ENCODE measurements at regions not wholly inside any gene's neighbourhood (a gene's known extent, or its start where the extent isn't known, plus 50 kb on each side); places are given as distances from the start of the nearest gene placed in this dataset.

GRCh38 chr16:59973966-59974365, 1239.8 kb upstream of the GOT2 start:
- H2AFZ ChIP-seq (ENCODE audit: low read length) = no peak overlapping the region
- no peaks in the 10 kb centered on the region for H3K36me3 ChIP-seq (replicated peaks; ENCODE audit: insufficient read depth, low read length)
- no peak for DNase-seq
- no peaks in the 10 kb centered on the region for H3K9me3 ChIP-seq (replicated peaks; ENCODE audit: insufficient read depth, low read length)
- H4K20me1 ChIP-seq (ENCODE audit: insufficient read depth, low read length) = no peaks in the 10 kb centered on the region
- H3K4me3 ChIP-seq (ENCODE audit: low read length) = no peak overlapping the region
- H3K27me3 ChIP-seq (replicated peaks; ENCODE audit: insufficient read depth, low read length) = no peaks in the 10 kb centered on the region
- no peaks in the 10 kb centered on the region for H3K79me2 ChIP-seq (ENCODE audit: low read length)
- no peaks in the 10 kb centered on the region for H3F3A ChIP-seq (ENCODE audit: insufficient read depth, low read length)
- H3K4me2 ChIP-seq (ENCODE audit: low read depth, low read length) = no peak overlapping the region
- H3K4me1 ChIP-seq (ENCODE audit: low read length) = no peaks in the 10 kb centered on the region
- TF ChIP-seq EZH2 (optimal IDR thresholded peaks at IDR 0.05; ENCODE audit: low read depth, low read length) (no peak), EZH2phosphoT487 (IDR thresholded peaks at IDR 0.05; ENCODE audit: low read length) (no peak), CTCF (IDR thresholded peaks at IDR 0.05; ENCODE audit: low read length) (no peak)
- H3K9me2 ChIP-seq (replicated peaks; ENCODE audit: insufficient read depth, low read length) = no peaks in the 10 kb centered on the region
- no peak overlapping the region for H3K9ac ChIP-seq (ENCODE audit: low read length)
- H3K27ac ChIP-seq (ENCODE audit: low read length) = no peak overlapping the region

- no peaks in the 10 kb centered on the region for H3K36me3 ChIP-seq (replicated peaks; ENCODE audit: insufficient read depth, low read length)
- no peak for TF ChIP-seq EZH2phosphoT487 (IDR thresholded peaks at IDR 0.05; ENCODE audit: low read length)
- no peak for TF ChIP-seq CTCF (IDR thresholded peaks at IDR 0.05; ENCODE audit: low read length)
- TF ChIP-seq EZH2 (optimal IDR thresholded peaks at IDR 0.05; ENCODE audit: low read depth, low read length) = no peak
- no peaks in the 10 kb centered on the region for H4K20me1 ChIP-seq (ENCODE audit: insufficient read depth, low read length)
- H3K9ac ChIP-seq (ENCODE audit: low read length) = no peak overlapping the region
- no peak for DNase-seq
- no peaks in the 10 kb centered on the region for H3K27me3 ChIP-seq (replicated peaks; ENCODE audit: insufficient read depth, low read length)
- no peaks in the 10 kb centered on the region for H3K4me1 ChIP-seq (ENCODE audit: low read length)
- no peaks in the 10 kb centered on the region for H3K79me2 ChIP-seq (ENCODE audit: low read length)
- no peak overlapping the region for H2AFZ ChIP-seq (ENCODE audit: low read length)
- no peaks in the 10 kb centered on the region for H3F3A ChIP-seq (ENCODE audit: insufficient read depth, low read length)
- no peak overlapping the region for H3K4me3 ChIP-seq (ENCODE audit: low read length)
- H3K9me2 ChIP-seq (replicated peaks; ENCODE audit: insufficient read depth, low read length) = no peaks in the 10 kb centered on the region
- no peaks in the 10 kb centered on the region for H3K9me3 ChIP-seq (replicated peaks; ENCODE audit: insufficient read depth, low read length)
- H3K4me2 ChIP-seq (ENCODE audit: low read depth, low read length) = no peak overlapping the region
- H3K27ac ChIP-seq (ENCODE audit: low read length) = no peak overlapping the region
These were observed 1237.1 kb upstream of the GOT2 start for GRCh38 chr16:59971264-59971663.

DNA sequence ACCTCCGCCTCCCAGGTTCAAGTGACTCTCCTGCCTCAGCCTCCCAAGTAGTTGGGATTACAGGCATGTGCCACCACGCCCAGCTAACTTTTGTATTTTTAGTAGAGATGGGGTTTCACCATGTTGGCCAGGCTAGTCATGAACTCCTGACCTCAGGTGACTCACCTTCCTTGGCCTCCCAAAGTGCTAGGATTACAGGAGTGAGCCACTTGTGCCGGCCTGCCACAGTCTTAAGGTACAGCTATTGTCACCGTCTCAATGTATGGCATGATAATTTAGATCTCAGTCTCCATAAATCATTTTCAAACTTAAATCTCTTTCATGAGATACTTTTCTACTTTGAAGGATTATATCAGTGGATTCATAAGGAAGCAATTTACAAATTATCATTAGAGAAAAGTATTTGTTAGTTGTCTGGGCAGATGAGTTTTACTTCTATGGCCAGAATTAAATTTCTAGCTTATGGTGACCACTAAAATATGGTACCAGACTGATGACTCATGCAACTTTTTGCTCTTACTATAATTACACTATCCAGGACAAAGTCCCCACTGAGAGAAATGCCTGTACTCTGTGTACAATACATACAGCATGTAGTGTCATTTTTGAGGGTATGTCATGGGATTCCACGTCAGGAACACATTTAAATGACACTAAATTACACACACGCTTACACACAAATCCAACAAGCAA, 1230.3 kb upstream of the GOT2 start:
- TF ChIP-seq EZH2phosphoT487 (IDR thresholded peaks at IDR 0.05; ENCODE audit: low read length) = no peak
- TF ChIP-seq CTCF (IDR thresholded peaks at IDR 0.05; ENCODE audit: low read length) = no peak
- TF ChIP-seq EZH2 (optimal IDR thresholded peaks at IDR 0.05; ENCODE audit: low read depth, low read length) = no peak
- no peaks in the 10 kb centered on the region for H3K9me3 ChIP-seq (replicated peaks; ENCODE audit: insufficient read depth, low read length)
- no peak overlapping the region for H3K4me3 ChIP-seq (ENCODE audit: low read length)
- H2AFZ ChIP-seq (ENCODE audit: low read length) = no peak overlapping the region
- no peaks in the 10 kb centered on the region for H3K27me3 ChIP-seq (replicated peaks; ENCODE audit: insufficient read depth, low read length)
- no peak for DNase-seq
- H3K9ac ChIP-seq (ENCODE audit: low read length) = no peak overlapping the region
- H3K36me3 ChIP-seq (replicated peaks; ENCODE audit: insufficient read depth, low read length) = no peaks in the 10 kb centered on the region
- H4K20me1 ChIP-seq (ENCODE audit: insufficient read depth, low read length) = no peaks in the 10 kb centered on the region
- no peaks in the 10 kb centered on the region for H3K9me2 ChIP-seq (replicated peaks; ENCODE audit: insufficient read depth, low read length)
- H3K4me2 ChIP-seq (ENCODE audit: low read depth, low read length) = no peak overlapping the region
- no peaks in the 10 kb centered on the region for H3K4me1 ChIP-seq (ENCODE audit: low read length)
- no peaks in the 10 kb centered on the region for H3K79me2 ChIP-seq (ENCODE audit: low read length)
- no peaks in the 10 kb centered on the region for H3F3A ChIP-seq (ENCODE audit: insufficient read depth, low read length)
- no peak overlapping the region for H3K27ac ChIP-seq (ENCODE audit: low read length)
